Peyer's patch (tissue), 4 donors: ENCODE measurements at regions not wholly inside any gene's neighbourhood (a gene's known extent, or its start where the extent isn't known, plus 50 kb on each side); places are given as distances from the start of the nearest gene placed in this dataset.

Source experiments
- DNase-seq, 3 donors: peaks; one replicate each; pipeline ENCODE4 v3.0.0-alpha.2; 2017 to 2019
- H3K27ac ChIP-seq, 4 donors: fragments of 200-600 bp; sonication (generic); one replicate each; pipeline ENCODE4 v1.5.1; 2016 to 2019
- H3K27me3 ChIP-seq, 2 donors: fragments of 200-600 bp; sonication (generic); one replicate each; pipeline ENCODE4 v1.5.1; 2019
- H3K36me3 ChIP-seq, 3 donors: fragments of 200-600 bp; sonication (generic); one replicate each; pipeline ENCODE4 v1.5.1; 2016 to 2019
- H3K4me1 ChIP-seq, 4 donors: fragments of 200-600 bp; sonication (generic); one replicate each; pipeline ENCODE4 v1.5.1; 2016 to 2019
- H3K4me3 ChIP-seq, 4 donors: fragments of 200-600 bp; sonication (generic); 1 replicate in 3 of 4; 2 replicates in 1 of 4; pipeline ENCODE4 v1.5.1; 2016 to 2019; ENCODE audit warnings: mild to moderate bottlenecking in 1 of 4
- H3K9me3 ChIP-seq, 4 donors: fragments of 200-600 bp; sonication (generic); one replicate each; pipeline ENCODE4 v1.5.1; 2016 to 2019; ENCODE audit warnings: mild to moderate bottlenecking in 1 of 4
- CTCF ChIP-seq, 6 experiments: fragments of 450-650 bp in 4 of 6; fragments of 200-600 bp in 2 of 6; sonication (generic) in 1 of 6; IDR thresholded peaks; one replicate each; pipeline ENCODE4 v1.5.1; 2017 to 2019; ENCODE audit warnings: antibody characterized with exemption in 6 of 6, mild to moderate bottlenecking in 3 of 6, moderate library complexity in 1 of 6
- POLR2A ChIP-seq, 2 donors: fragments of 450-650 bp; IDR thresholded peaks; one replicate each; pipeline ENCODE4 v1.5.1; 2017; ENCODE audit warnings: antibody characterized with exemption in 2 of 2, mild to moderate bottlenecking in 2 of 2, moderate library complexity in 2 of 2

- TF ChIP-seq CTCF (IDR thresholded peaks at IDR 0.05) (no peak), POLR2A (IDR thresholded peaks at IDR 0.05) (no peak)
- Histone ChIP-seq H3K36me3 (no peaks in the 10 kb centered on the region), H3K9me3 (no peaks in the 10 kb centered on the region), H3K27ac (no peak overlapping the region), H3K4me3 (no peak overlapping the region), H3K27me3 (no peaks in the 10 kb centered on the region), H3K4me1 (no peaks in the 10 kb centered on the region)
- no peak for DNase-seq
Measured at GRCh38 chr5:165126598-165126997, 1621.2 kb downstream of the MAT2B start.

DNA sequence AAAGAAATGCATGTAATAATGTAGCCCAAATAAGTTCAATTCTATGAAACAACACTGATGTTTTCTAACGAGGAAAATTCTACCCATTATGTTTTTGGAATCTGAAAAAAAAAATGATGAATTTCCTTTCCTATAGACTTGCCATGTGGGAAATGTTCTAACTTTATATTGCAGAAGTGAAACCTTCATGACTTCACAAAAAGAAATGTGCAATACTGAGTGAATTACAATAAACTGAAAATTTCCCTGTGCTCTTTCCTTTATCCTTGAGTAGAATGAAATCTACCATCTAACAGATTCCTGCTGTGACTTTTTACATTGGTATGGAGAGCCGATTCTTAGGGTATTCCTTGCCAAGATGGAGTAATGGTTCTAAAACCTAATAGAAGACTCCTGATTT is 1622.5 kb downstream of the MAT2B start:
- H3K4me3 ChIP-seq: no peak overlapping the region
- DNase-seq: no peak
- H3K27ac ChIP-seq: no peak overlapping the region
- no peaks in the 10 kb centered on the region for H3K36me3 ChIP-seq
- no peak for TF ChIP-seq POLR2A (IDR thresholded peaks at IDR 0.05)
- TF ChIP-seq CTCF (IDR thresholded peaks at IDR 0.05): no peak
- no peaks in the 10 kb centered on the region for H3K9me3 ChIP-seq
- no peaks in the 10 kb centered on the region for H3K4me1 ChIP-seq
- no peaks in the 10 kb centered on the region for H3K27me3 ChIP-seq

DNA sequence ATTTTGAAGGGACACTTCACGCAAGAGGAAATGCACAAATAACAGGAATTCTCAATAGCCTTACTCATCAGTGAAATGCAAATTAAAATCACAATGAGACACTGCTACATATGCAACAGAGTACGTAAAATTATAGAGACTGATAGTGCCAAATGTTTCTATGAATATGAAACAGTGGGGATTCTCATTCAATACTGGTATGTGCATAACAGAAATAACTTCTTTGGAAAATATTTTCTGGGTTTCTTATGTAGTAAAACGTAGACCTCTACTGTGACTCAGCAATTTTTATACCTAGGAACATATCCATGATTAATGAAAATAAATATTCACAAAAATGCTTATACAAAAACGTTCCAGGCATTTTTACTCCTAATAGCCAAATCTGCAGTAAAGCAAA is 1625.2 kb downstream of the MAT2B start:
- DNase-seq: no peak
- no peaks in the 10 kb centered on the region for H3K9me3 ChIP-seq
- no peak overlapping the region for H3K27ac ChIP-seq
- H3K4me1 ChIP-seq: no peaks in the 10 kb centered on the region
- H3K36me3 ChIP-seq: no peaks in the 10 kb centered on the region
- no peaks in the 10 kb centered on the region for H3K27me3 ChIP-seq
- TF ChIP-seq CTCF (IDR thresholded peaks at IDR 0.05) (no peak), POLR2A (IDR thresholded peaks at IDR 0.05) (no peak)
- H3K4me3 ChIP-seq: no peak overlapping the region

- no peaks in the 10 kb centered on the region for H3K4me1 ChIP-seq
- no peaks in the 10 kb centered on the region for H3K9me3 ChIP-seq
- no peak overlapping the region for H3K27ac ChIP-seq
- H3K36me3 ChIP-seq: no peaks in the 10 kb centered on the region
- H3K27me3 ChIP-seq: no peaks in the 10 kb centered on the region
- TF ChIP-seq POLR2A (IDR thresholded peaks at IDR 0.05) (no peak), CTCF (IDR thresholded peaks at IDR 0.05) (no peak)
- DNase-seq: no peak
- H3K4me3 ChIP-seq: no peak overlapping the region
Measured at GRCh38 chr5:165134155-165134554, 1628.7 kb downstream of the MAT2B start.

DNA sequence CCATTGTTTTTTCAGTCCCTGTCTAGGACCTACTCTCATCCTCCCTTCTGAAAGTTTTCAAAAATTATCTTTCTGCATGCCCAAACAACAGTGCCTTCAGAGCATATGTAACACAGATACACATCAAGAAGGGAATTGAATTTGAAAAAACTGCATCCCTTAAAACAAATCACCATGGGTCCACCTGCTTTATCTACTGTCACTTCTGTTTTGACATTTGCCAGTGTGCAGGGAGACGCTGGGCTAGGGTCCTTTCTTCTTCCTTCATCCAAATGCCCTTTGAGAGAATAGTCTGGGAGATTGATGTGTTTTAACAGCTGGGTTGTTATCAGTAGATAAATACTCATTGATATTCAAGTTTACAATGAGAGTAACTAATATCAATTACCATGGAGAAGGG is 1630.1 kb downstream of the MAT2B start:
- Histone ChIP-seq H3K4me3 (no peak overlapping the region), H3K9me3 (no peaks in the 10 kb centered on the region), H3K27ac (no peak overlapping the region), H3K36me3 (no peaks in the 10 kb centered on the region), H3K4me1 (no peaks in the 10 kb centered on the region), H3K27me3 (no peaks in the 10 kb centered on the region)
- no peak for DNase-seq
- TF ChIP-seq POLR2A (IDR thresholded peaks at IDR 0.05) (no peak), CTCF (IDR thresholded peaks at IDR 0.05) (no peak)

DNA sequence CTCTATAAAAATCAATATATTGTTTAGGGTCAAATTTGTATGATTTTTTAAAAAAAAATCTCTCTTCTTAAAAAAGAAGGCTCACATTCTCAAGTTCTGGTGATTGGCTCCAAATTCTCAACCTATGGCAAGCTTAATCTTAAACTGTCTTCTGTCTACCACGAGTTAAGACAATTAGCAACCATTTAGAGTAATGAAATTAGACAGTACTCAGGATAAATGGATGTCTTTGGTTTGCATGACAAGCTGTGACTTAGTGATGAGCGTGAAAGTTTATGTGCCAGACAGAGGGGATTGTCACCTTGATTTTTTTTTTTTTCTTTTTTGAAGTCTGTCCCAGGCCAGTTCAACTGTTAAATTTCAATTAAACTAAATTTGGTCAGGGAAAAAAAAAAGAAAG is 1632.3 kb downstream of the MAT2B start:
- no peaks in the 10 kb centered on the region for H3K27me3 ChIP-seq
- H3K9me3 ChIP-seq: no peaks in the 10 kb centered on the region
- no peak overlapping the region for H3K4me3 ChIP-seq
- DNase-seq: no peak
- TF ChIP-seq CTCF (IDR thresholded peaks at IDR 0.05): no peak
- no peak for TF ChIP-seq POLR2A (IDR thresholded peaks at IDR 0.05)
- no peaks in the 10 kb centered on the region for H3K4me1 ChIP-seq
- no peak overlapping the region for H3K27ac ChIP-seq
- H3K36me3 ChIP-seq: no peaks in the 10 kb centered on the region
